Mesenchymal stem cell (in vitro differentiated cells and primary cell): ENCODE measurements at regions not wholly inside any gene's neighbourhood (a gene's known extent, or its start where the extent isn't known, plus 50 kb on each side); places are given as distances from the start of the nearest gene placed in this dataset.
"Not testable (repeated sequence)": the region's sequence is repeated elsewhere in the genome, so short reads cannot be mapped to it uniquely, and the experiment has no call there.

Experiments used
- DNase-seq: peaks from one replicate; pipeline ENCODE4 v3.0.0-alpha.2; 2013
- H2AFZ ChIP-seq: one replicate; pipeline ENCODE4 v1.6.1; 2013; ENCODE audit warnings: low read depth, mild to moderate bottlenecking, control low read depth, inconsistent platforms, low read length, moderate library complexity
- H2AK5ac ChIP-seq: 2 replicates; pipeline ENCODE4 v1.6.1; 2013; ENCODE audit warnings: low read length, moderate library complexity, mild to moderate bottlenecking, inconsistent platforms; ENCODE audit not compliant: severe bottlenecking
- H2BK120ac ChIP-seq: one replicate; pipeline ENCODE4 v1.6.1; 2013; ENCODE audit warnings: low read depth, mild to moderate bottlenecking, inconsistent platforms, low read length, moderate library complexity
- H2BK12ac ChIP-seq, 2 experiments: one replicate each; pipeline ENCODE4 v1.6.1; 2013; ENCODE audit warnings: inconsistent platforms in 2 of 2, low read length in 2 of 2, mild to moderate bottlenecking in 2 of 2, moderate library complexity in 2 of 2, control low read depth in 1 of 2
- H2BK15ac ChIP-seq: one replicate; pipeline ENCODE4 v1.6.1; 2013; ENCODE audit warnings: mild to moderate bottlenecking, low read depth, inconsistent platforms; ENCODE audit not compliant: poor library complexity, severe bottlenecking
- H2BK5ac ChIP-seq: 2 replicates; pipeline ENCODE4 v1.6.1; 2013; ENCODE audit warnings: low read depth, mild to moderate bottlenecking, low read length, control low read depth, inconsistent platforms; ENCODE audit not compliant: poor library complexity, severe bottlenecking
- H3K14ac ChIP-seq, 2 experiments: one replicate each; pipeline ENCODE4 v1.6.1; 2013; ENCODE audit warnings: inconsistent platforms in 2 of 2, low read length in 2 of 2, control low read depth in 1 of 2, mild to moderate bottlenecking in 1 of 2, moderate library complexity in 1 of 2
- H3K18ac ChIP-seq, 2 experiments: one replicate each; pipeline ENCODE4 v1.6.1; 2013; ENCODE audit warnings: inconsistent platforms in 2 of 2, low read length in 2 of 2, control low read depth in 1 of 2, low read depth in 1 of 2, mild to moderate bottlenecking in 1 of 2
- H3K23ac ChIP-seq, 2 experiments: one replicate each; pipeline ENCODE4 v1.6.1; 2013; ENCODE audit warnings: inconsistent platforms in 2 of 2, low read length in 2 of 2, mild to moderate bottlenecking in 2 of 2, moderate library complexity in 2 of 2, control low read depth in 1 of 2
- H3K27ac ChIP-seq: 2 replicates; pipeline ENCODE4 v1.5.1; 2013; ENCODE audit warnings: mild to moderate bottlenecking, moderate library complexity, low read length, control low read depth, inconsistent platforms; ENCODE audit not compliant: poor library complexity, severe bottlenecking
- H3K27me3 ChIP-seq, 2 experiments: 2 replicates each; pipeline versions ENCODE4 v1.6.1 to v1.7.0; 2013; ENCODE audit warnings: low read length in 2 of 2, mild to moderate bottlenecking in 2 of 2, moderate library complexity in 2 of 2, control low read depth in 1 of 2, inconsistent platforms in 1 of 2; ENCODE audit not compliant: control insufficient read depth in 1 of 2, insufficient read depth in 1 of 2
- H3K36me3 ChIP-seq, 2 experiments: 2 replicates each; pipeline versions ENCODE4 v1.6.1 to v1.7.0; 2013; ENCODE audit warnings: low read length in 2 of 2, control low read depth in 1 of 2, inconsistent platforms in 1 of 2, low read depth in 1 of 2, mild to moderate bottlenecking in 1 of 2; ENCODE audit not compliant: insufficient read depth in 2 of 2, control insufficient read depth in 1 of 2
- H3K4ac ChIP-seq, 2 experiments: one replicate each; pipeline ENCODE4 v1.6.1; 2013; ENCODE audit warnings: inconsistent platforms in 2 of 2, low read length in 2 of 2, mild to moderate bottlenecking in 2 of 2, moderate library complexity in 2 of 2, control low read depth in 1 of 2, low read depth in 1 of 2
- H3K4me1 ChIP-seq: 2 replicates; pipeline ENCODE4 v1.6.1; 2013; ENCODE audit warnings: low read depth, low read length, control low read depth; ENCODE audit not compliant: control insufficient read depth, insufficient read depth
- H3K4me2 ChIP-seq: 2 replicates; pipeline ENCODE4 v1.6.1; 2013; ENCODE audit warnings: low read length, mild to moderate bottlenecking, inconsistent platforms; ENCODE audit not compliant: poor library complexity, severe bottlenecking
- H3K4me3 ChIP-seq, 2 experiments: 2 replicates each; pipeline versions ENCODE4 v1.5.1 to v1.7.0; 2013; ENCODE audit warnings: low read length in 2 of 2, mild to moderate bottlenecking in 2 of 2, control low read depth in 1 of 2, low read depth in 1 of 2; ENCODE audit not compliant: insufficient read depth in 1 of 2
- H3K79me1 ChIP-seq: replicated peaks from 2 replicates; pipeline ENCODE4 v1.6.1; 2013; ENCODE audit warnings: mild to moderate bottlenecking, control low read depth, low read length, inconsistent platforms; ENCODE audit not compliant: poor library complexity, severe bottlenecking
- H3K9ac ChIP-seq: 2 replicates; pipeline ENCODE4 v1.7.0; 2013; ENCODE audit warnings: mild to moderate bottlenecking, low read length, moderate library complexity
- H3K9me3 ChIP-seq: 2 replicates; pipeline ENCODE4 v1.7.0; 2013; ENCODE audit warnings: mild to moderate bottlenecking, low read length; ENCODE audit not compliant: control insufficient read depth
- H4K8ac ChIP-seq: one replicate; pipeline ENCODE4 v1.6.1; 2013; ENCODE audit warnings: inconsistent platforms, mild to moderate bottlenecking, low read length, moderate library complexity
- H4K91ac ChIP-seq: one replicate; pipeline ENCODE4 v1.6.1; 2013; ENCODE audit warnings: mild to moderate bottlenecking, low read length, inconsistent platforms
- WGBS: methylation state at CpG from one replicate; pipeline ENCODE4 v1.1.7; 2013; ENCODE audit warnings: mixed read lengths; 5-methylcytosine and 5-hydroxymethylcytosine counted together

DNA sequence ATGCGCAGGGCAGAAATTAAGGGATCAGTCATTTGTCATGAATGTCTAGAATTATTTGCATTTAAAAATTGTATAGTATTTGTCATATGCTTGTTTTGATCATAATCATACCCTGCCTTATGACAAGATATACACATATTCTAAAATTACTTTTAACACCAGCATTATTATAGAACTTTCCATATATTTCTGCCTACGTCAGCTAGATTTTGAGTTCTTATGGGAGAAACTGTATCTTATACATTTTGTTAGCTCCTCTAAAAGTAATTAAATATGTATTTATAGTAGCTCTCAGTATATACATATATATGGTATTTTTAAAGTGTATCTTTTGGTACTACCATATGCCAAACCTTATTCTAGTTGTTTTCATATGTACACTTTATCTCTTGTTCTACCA is 441.9 kb downstream of the CPS1 start:
- H3K9me3 ChIP-seq = peaks cover 6% of the 10 kb centered on the region
- no peaks in the 10 kb centered on the region for H3K27me3 ChIP-seq
- no peaks in the 10 kb centered on the region for H3K79me1 ChIP-seq
- no peak overlapping the region for H2BK15ac ChIP-seq
- no peak for DNase-seq
- H3K23ac ChIP-seq = no peak overlapping the region
- no peak overlapping the region for H2AFZ ChIP-seq
- no peak overlapping the region for H2BK5ac ChIP-seq
- H3K18ac ChIP-seq = no peak overlapping the region
- WGBS = 100% methylated on average over 1 of the region's 2 CpGs
- H2BK120ac ChIP-seq = no peak overlapping the region
- H2BK12ac ChIP-seq = no peak overlapping the region
- H3K4ac ChIP-seq = no peak overlapping the region
- H3K4me3 ChIP-seq = no peak overlapping the region
- H3K14ac ChIP-seq = no peak overlapping the region
- no peak overlapping the region for H4K91ac ChIP-seq
- no peak overlapping the region for H3K4me2 ChIP-seq
- H3K4me1 ChIP-seq = no peaks in the 10 kb centered on the region
- no peak overlapping the region for H3K9ac ChIP-seq
- no peak overlapping the region for H3K27ac ChIP-seq
- no peaks in the 10 kb centered on the region for H3K36me3 ChIP-seq
- no peak overlapping the region for H2AK5ac ChIP-seq
- H4K8ac ChIP-seq = no peak overlapping the region

- Histone ChIP-seq H3K18ac (no peak overlapping the region), H3K36me3 (no peaks in the 10 kb centered on the region), H3K27me3 (no peaks in the 10 kb centered on the region), H4K8ac (no peak overlapping the region), H3K9me3 (no peaks in the 10 kb centered on the region), H2BK12ac (no peak overlapping the region), H3K4me1 (no peaks in the 10 kb centered on the region), H3K4me3 (no peak overlapping the region), H3K27ac (no peak overlapping the region), H2BK15ac (no peak overlapping the region), H3K4me2 (no peak overlapping the region), H2BK5ac (no peak overlapping the region), H4K91ac (no peak overlapping the region), H2AFZ (no peak overlapping the region), H2BK120ac (no peak overlapping the region), H3K14ac (no peak overlapping the region), H3K9ac (no peak overlapping the region), H3K23ac (no peak overlapping the region), H3K4ac (no peak overlapping the region), H2AK5ac (no peak overlapping the region), H3K79me1 (no peaks in the 10 kb centered on the region)
- WGBS = 47% methylated on average over 3 of the region's 4 CpGs
- DNase-seq = no peak
Measured at GRCh38 chr2:211014376-211014775, 458.0 kb downstream of the CPS1 start.

DNA sequence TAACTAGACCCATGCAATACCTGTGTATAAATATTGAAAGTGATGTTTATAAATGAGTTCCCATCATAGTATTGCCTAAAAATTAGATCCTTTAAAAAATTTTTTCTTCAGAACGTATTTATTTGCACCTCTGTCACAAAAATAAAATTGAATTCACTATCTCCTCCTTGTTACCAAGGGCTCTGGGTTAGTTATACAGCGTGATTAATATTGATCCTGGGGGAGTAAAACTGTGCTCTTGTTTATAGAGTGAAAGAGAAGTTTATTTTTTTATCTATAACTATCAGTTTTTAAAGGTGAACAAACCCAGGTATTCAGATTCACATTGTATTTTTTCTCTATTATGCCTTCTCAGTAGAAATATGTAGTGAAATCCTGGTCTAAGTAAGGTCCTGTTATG is 458.5 kb downstream of the CPS1 start:
- Histone ChIP-seq H2BK15ac (no peak overlapping the region), H3K9ac (no peak overlapping the region), H2AFZ (no peak overlapping the region), H3K23ac (no peak overlapping the region), H3K4ac (no peak overlapping the region), H3K36me3 (no peaks in the 10 kb centered on the region), H3K4me3 (no peak overlapping the region), H2BK12ac (no peak overlapping the region), H2AK5ac (no peak overlapping the region), H3K27me3 (no peaks in the 10 kb centered on the region), H4K8ac (no peak overlapping the region), H3K4me2 (no peak overlapping the region), H3K4me1 (no peaks in the 10 kb centered on the region), H2BK5ac (no peak overlapping the region), H3K27ac (no peak overlapping the region), H3K79me1 (no peaks in the 10 kb centered on the region), H3K9me3 (no peaks in the 10 kb centered on the region), H4K91ac (no peak overlapping the region), H2BK120ac (no peak overlapping the region), H3K14ac (no peak overlapping the region), H3K18ac (no peak overlapping the region)
- WGBS = no CpG with 5 or more reads among the region's 2 CpGs
- DNase-seq = no peak

DNA sequence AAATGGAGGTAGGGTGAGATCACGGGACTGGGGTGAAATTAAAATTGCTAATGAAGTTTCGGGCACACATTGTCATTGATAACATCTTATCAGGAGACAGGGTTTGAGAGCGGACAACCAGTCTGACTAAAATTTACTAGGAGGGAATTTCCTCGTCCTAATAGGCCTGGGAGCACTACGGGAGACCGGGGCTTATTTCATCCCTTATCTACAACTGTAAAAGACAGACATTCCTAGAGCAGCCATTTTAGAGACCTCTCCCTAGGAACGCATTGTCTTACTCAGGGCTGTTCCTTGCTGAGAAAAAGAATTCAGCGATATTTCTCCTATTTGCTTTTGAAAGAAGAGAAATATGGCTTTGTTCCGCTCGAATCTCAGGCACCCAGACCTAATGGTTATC is 468.7 kb downstream of the CPS1 start:
- not testable (repeated sequence) for H3K4me1 ChIP-seq, H3K79me1 ChIP-seq, H3K14ac ChIP-seq, DNase-seq, H2AFZ ChIP-seq, H3K27ac ChIP-seq, H4K8ac ChIP-seq, H2BK120ac ChIP-seq, H3K23ac ChIP-seq, H2BK12ac ChIP-seq, H2AK5ac ChIP-seq, H3K9ac ChIP-seq, H3K18ac ChIP-seq, H4K91ac ChIP-seq, H3K4me3 ChIP-seq, H3K27me3 ChIP-seq, H3K36me3 ChIP-seq, H3K4ac ChIP-seq, H3K4me2 ChIP-seq, H2BK15ac ChIP-seq, H2BK5ac ChIP-seq
- WGBS = 86% methylated on average over 10 of the region's 10 CpGs
- peaks cover 32% of the 10 kb centered on the region for H3K9me3 ChIP-seq
